ENCODE measurements at regions not wholly inside any gene's neighbourhood (a gene's known extent, or its start where the extent isn't known, plus 50 kb on each side); places are given as distances from the start of the nearest gene placed in this dataset.

- TF ChIP-seq ELF1 (IDR thresholded peaks at IDR 0.05; ENCODE audit: borderline replicate concordance, low read depth), result no peak
- no peak for TF ChIP-seq REST (IDR thresholded peaks at IDR 0.05; ENCODE audit: low read depth)
- no peak for TF ChIP-seq CTCF (IDR thresholded peaks at IDR 0.05 in 2 of 3, conservative IDR thresholded peaks at IDR 0.05 in 1 of 3; ENCODE audit: borderline replicate concordance in 1 of 3, insufficient read depth in 1 of 3, low read depth in 2 of 3, low read length in 2 of 3)
- TF ChIP-seq YY1 (IDR thresholded peaks at IDR 0.05; ENCODE audit: extremely low read depth, insufficient replicate concordance, low read depth, low read length), result no peak
- no peak for TF ChIP-seq CEBPB (IDR thresholded peaks at IDR 0.05; ENCODE audit: low read depth)
- no peak for TF ChIP-seq EZH2phosphoT487 (IDR thresholded peaks at IDR 0.05; ENCODE audit: borderline replicate concordance)
- no peak for TF ChIP-seq POLR2A (IDR thresholded peaks at IDR 0.05; ENCODE audit: borderline replicate concordance, extremely low read depth, insufficient read depth, insufficient read length)
- no peak for TF ChIP-seq POLR2AphosphoS5 (IDR thresholded peaks at IDR 0.05; ENCODE audit: low read depth, low read length)
Measured at GRCh38 chr3:10713656-10714055, 102.4 kb upstream of the SLC6A11 start.

Data from HCT116 (cell line).